Eye (tissue), 1 donor: ENCODE measurements at regions not wholly inside any gene's neighbourhood (a gene's known extent, or its start where the extent isn't known, plus 50 kb on each side); places are given as distances from the start of the nearest gene placed in this dataset.

Source experiments
- DNase-seq: peaks from one replicate; pipeline ENCODE4 v3.0.0-alpha.2; 2015

DNA sequence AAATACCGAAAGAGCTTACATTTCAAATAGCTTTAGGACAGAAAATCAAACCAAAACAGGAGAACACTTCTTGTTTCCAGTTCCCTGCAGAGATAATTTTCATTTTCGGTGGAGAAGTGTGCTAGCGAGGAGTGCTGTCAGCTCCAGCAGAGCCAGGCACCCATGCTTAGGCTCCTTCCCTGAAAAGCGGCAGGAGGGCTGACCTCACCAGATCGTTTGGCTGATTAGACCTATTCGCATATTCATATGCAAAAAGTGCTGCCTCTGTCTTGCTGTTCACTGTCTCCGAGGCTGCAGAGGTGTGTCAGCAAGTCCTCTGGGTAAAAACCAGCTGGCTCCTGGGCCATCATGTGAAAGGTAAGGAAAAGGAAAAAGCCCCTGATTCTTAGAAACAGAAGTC lies 225.8 kb upstream of the COPS8 start:
- DNase-seq: no peak

DNA sequence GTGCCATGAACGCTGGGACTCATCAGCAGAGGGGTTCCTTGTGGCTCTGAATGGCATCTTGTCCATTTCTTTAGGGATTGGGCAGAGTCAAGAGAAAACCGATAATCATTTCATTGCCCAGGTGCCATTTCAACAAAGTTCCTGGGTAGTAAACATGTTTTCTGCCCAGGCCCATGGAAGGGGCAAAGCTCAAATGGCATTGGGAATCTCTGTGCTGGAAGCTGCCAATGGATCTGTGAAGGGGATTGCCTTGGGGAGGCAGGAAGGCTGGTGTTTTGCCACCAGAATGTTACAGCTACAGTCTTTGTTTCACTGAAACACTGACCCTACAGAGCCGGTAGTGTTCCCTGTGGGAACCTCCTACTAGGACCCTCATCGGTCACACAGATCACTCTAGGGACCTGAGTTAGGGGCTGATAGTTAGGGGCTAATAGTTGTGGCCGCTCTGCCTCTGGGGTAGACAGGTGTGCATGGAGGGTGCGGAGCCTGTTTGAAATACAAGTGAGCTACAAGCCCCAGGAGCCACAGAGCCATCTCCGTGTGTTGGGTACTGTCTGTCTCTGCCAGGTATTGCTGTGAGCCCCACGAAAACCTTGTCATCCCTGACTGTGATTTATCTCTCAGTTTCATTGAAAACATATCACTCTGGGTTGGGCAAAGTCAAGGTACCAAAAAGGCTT lies 224.4 kb upstream of the COPS8 start:
- DNase-seq: no peak

DNA sequence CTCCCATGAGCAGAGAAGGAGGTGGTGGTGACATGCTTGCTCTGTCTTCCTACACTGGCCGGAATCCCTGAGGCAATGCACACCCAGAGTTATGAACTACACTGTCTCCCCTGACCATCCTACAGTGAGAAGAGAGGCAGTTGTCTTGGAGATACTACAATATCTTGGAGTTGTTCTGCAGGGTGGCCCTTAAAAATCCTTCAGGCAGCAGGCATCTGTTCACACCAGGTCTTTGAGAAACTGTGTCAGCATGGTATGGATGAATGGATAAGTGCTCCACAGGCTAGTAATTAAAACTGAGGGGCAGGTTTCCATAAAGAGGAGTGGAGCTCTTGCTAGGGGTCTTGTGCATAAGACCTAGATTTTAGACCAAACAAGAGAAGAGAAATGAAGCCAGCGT lies 223.7 kb upstream of the COPS8 start:
- DNase-seq: peak; percentile 60

DNA sequence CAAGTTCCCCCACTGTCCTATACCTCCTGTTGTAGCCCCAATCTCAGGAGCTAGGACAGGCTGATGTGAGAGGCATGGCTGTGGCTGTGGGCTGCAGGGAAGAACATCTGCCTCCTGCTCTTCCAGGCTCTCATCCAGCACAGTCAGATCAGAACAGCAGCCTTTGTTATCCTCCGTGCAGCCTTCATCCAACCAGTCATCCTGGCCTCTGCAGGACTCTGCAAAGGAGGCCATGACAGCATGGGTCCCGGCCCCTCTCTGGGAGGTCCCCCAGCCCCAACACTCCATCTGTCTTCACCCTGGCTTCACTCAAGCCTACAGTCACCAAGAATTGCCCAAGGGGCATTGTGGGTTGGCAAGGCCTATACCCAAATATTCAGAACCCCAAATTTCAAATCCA lies 223.2 kb upstream of the COPS8 start:
- DNase-seq: no peak

DNA sequence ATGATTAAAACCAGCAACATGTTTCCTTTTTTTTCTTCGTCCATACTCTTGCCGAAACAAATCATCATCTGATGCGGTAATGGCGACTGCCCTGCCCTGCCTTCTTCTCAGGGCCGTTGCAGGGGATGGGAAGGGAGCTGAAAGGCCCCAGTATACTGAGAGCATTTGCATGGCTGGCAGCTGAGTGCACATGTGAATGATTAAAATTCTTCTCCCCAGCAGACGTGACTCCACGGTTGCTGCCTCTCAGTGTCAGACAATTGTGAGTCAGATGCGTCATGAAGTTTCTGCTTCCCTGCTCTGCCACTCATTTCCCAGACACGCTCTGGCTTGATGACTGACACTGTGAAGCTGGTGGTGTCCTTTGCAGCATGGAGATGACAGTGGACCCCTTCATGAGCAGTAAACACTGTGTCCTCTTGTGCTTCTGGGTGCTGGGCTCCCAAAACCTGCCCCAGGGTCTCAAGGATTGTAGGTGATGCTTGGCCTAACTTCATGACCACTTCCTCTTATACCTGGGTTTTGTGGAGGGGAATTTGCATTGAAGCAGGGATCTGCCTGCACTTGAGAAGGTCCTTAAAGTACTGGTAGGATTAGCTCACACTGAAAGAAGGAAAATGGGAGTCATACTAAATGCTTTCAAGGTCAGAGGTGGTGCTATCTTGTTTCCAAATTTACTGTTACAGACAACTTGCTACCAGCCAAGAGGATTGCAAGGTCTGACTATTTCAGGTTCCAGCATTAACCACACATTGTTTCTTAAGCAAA lies 222.5 kb upstream of the COPS8 start:
- peak; percentile 88 for DNase-seq

DNA sequence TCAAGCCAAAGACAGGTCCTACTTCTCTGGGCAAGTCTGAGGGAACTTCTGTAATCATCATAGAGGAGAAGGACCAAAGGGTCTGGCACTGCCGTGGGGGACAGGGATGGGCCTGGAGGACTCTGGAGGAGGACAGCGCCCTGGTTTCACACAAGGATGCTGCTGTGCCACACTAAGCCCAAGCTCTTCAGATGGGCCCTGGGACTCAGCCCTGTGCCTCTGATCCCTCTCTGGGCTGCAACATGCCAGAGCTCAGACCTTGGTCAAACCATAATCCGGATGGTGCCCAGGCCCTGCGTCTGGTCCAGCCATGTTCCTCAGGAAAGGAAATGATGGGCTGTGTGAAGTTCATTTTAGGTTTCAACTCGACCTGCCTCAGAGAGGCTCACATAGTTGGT lies 222.0 kb upstream of the COPS8 start:
- DNase-seq: no peak

GRCh38 chr2:236865052-236865451 lies 220.6 kb upstream of the COPS8 start:
- DNase-seq: no peak

- no peak for DNase-seq
Observed at GRCh38 chr2:236866542-236867340, 218.9 kb upstream of the COPS8 start.

- peak; percentile 71 for DNase-seq
Observed at GRCh38 chr2:236867441-236868260, 218.0 kb upstream of the COPS8 start.

DNA sequence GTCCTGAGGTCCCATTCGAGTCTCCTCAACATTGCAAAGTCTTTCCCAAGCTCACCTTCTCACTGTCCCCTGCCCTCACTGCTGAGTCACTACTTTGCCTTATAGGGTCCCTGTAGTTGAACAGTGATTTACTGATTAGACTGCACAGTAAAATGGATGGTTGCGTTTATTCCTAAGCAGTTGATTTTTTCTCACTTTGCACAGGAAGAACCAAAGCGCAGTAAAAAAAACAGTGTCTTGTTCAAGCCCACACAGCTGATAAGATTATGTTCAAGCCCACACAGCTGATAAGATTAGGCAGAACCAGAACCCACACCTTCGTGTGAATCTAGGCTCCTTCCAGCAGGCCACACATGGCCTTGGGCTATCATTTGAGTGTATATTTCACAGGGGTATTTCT lies 215.3 kb upstream of the COPS8 start:
- DNase-seq: no peak

DNA sequence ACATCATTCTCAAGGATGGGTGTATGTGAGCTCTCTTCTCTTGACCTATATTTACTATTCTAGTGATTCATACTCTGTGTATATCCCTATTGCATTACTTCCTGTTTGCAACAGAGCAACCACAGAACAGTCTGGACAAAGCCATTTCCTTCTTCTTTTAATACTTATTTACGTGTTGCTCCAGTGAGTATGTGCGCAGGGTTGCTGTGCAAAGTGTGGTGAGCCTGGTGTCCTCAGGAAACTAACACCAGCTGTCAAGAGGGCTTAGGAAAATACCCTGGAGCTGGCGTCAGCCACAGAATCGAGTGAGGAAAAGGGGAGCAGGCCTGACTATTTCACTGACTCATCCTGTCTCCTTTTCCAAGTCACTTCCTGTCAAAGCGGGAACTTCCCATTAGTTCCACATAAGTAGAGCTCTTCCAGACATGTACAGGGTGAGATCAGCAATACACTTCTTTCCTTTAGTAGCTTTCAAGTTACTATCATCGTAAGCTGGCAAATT lies 214.1 kb upstream of the COPS8 start:
- DNase-seq: no peak

DNA sequence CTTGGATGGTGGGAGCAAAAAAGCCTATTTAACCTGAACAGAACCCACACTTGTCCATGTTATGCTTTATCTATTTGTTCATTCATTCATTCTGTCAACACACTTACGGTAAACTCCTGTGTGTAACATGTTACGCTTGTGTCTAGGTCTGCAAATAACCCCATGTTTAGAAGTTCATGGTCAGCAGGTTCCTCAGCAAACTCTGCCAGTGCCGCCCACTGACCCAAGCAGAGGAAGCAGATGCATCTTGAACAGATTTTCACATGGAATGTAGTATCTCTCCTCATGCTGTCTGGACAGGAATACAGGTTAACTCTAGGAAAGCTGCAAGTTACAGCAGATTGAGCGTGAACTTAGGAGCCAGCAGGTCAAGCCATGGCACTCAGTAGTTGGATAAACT lies 213.7 kb upstream of the COPS8 start:
- no peak for DNase-seq

GRCh38 chr2:236872981-236873380 lies 212.7 kb upstream of the COPS8 start:
- no peak for DNase-seq

GRCh38 chr2:236873636-236874035 lies 212.1 kb upstream of the COPS8 start:
- no peak for DNase-seq

DNA sequence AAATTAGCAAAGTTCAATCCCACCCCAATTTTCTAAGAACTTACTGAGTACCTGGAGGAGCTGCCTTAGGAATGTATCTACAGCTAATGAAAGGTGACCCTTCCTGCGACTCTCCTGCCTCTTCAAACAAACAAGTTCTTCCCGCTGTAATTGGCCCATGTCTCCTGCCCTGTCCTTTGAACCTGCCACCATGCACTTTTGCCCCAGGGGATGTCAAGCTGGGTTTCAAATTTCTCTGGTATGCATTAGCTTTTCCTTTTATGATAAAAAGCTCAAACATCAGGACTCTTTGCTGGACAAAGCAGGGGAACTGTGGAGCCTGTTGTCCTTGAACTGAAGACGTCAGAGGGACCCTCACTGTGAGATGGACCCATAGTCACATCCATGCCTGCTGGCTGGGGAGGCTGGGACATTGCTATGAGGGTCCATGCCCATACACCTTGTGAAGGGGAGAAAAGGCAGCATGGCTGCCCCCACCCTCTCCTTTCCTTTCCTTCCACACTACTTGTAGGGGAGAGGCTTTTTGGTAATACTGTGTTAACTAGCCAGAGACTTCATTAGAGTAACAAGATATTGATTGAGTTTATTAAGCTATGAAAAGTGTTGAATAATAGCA lies 210.7 kb upstream of the COPS8 start:
- DNase-seq: no peak

- no peak for DNase-seq
Observed at GRCh38 chr2:236875906-236876505, 209.7 kb upstream of the COPS8 start.

DNA sequence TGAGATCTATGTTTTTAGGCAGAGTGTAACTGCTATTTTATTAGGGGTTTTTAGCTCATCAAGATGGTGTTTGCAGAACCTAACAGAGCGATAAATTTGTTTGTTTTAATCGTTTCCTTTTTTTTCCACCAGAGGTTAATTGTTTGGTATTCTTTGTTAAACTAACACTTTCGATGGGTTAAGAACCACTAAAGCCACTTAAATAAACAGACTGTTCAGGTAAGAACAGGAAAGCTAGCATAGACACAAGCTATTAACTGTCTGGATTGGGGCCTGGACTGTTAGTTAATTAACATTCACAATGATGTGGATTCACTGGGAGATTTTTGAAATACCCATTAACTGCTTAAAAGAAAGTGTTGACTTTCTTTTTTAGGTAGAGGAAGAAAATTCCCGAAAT lies 209.0 kb upstream of the COPS8 start:
- DNase-seq: no peak

GRCh38 chr2:236877972-236878371 lies 207.7 kb upstream of the COPS8 start:
- DNase-seq: no peak

DNA sequence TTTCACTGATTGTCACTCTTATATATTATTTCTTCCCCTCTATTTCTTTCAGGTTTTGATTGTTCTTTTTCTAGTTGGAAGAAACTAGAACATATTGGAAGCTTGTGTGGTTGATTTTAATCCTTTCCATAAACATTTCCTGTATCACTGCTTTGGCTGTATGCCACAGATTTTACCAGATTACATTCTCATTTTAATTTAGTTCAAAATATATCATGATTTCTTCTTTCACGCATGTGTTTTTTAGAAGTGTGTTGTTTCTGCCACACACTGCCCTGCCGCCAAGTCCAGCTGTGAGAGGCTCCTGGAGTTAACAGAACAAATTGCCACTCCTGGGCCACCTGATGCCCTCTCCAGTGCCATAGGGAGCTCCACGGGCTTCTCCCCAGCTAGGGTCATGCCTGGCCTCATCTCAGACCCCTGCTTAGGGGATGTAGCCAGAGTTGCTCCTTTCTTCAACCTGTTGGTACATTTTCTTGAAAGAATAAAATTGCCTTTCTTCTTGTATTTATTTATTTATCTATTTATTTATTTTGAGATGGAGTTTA lies 206.2 kb upstream of the COPS8 start:
- no peak for DNase-seq

DNA sequence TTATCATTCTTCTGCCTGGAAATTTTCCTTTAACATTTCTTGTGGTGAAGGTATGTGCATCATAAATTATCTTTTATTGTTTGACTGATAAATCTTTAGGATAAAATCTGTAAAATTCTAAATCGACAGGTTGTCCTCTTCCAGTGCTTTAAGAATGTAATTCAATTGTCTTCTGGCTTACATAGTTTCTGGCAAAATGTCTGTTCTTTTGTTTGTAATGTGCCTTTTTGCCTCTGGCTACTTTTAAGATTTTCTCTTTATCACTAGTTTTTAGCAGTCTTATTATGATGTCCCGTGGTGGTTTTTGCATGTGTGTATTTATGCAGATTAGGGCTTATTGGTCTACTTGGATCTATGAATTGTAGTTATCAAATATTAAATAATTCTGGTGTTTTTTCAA lies 203.6 kb upstream of the COPS8 start:
- DNase-seq: no peak

DNA sequence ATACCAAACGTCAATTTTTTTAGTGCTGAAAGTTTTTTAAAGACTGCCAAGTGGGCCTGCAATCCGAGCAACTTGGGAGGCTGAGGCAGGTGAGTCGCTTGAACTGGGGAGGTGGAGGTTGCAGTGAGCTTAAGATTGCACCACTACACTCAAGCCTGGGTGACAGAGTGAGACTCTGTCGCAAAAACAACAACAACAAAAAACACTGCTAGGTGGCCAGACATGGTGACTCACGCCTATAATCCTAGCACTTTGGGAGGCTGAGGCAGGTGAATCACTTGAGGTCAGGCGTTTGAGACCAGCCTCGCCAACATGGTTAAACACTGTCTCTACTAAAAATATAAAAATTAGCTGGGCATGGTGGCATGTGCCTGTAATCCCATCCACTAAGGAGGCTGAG lies 202.8 kb upstream of the COPS8 start:
- DNase-seq: no peak

DNA sequence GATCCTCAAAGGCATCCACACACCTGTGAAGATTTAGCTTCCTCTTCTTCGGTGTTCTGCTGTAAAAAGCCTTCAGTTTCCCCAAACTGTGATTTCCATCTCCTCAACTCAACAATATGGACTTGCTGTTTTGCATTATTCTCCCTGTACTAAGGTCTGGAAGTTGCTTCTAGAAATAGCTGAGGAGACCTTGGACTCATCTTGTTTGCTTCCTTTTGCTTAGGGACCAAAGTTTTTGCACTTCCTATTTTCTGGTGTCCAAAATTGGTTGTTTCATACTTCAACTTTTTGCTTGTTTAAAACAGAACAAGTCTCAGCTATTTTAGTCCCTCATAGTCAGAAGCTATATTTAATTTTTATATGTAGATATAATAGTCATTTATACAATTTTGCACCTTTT lies 201.9 kb upstream of the COPS8 start:
- no peak for DNase-seq
